ENCODE measurements at regions not wholly inside any gene's neighbourhood (a gene's known extent, or its start where the extent isn't known, plus 50 kb on each side); places are given as distances from the start of the nearest gene placed in this dataset.

GRCh38 chr12:75833268-75833667 lies 198.3 kb downstream of the PHLDA1 start:
- Histone ChIP-seq H3K27ac (replicated peaks) (no peak overlapping the region), H3K27me3 (ENCODE audit: insufficient read depth, poor library complexity, severe bottlenecking) (no peaks in the 10 kb centered on the region)
- TF ChIP-seq POLR2AphosphoS5 (IDR thresholded peaks at IDR 0.05; ENCODE audit: low read depth), result no peak
- TF ChIP-seq SPI1 (IDR thresholded peaks at IDR 0.05; ENCODE audit: borderline replicate concordance, low read depth), result no peak
- TF ChIP-seq CTCF (IDR thresholded peaks at IDR 0.05; ENCODE audit: insufficient read depth, low read length), result no peak
- TF ChIP-seq REST (IDR thresholded peaks at IDR 0.05; ENCODE audit: insufficient replicate concordance, low read depth), result no peak
- TF ChIP-seq GABPA (IDR thresholded peaks at IDR 0.05; ENCODE audit: low read depth), result no peak

GRCh38 chr12:75831402-75831801 lies 200.2 kb downstream of the PHLDA1 start:
- Histone ChIP-seq H3K27ac (replicated peaks) (no peak overlapping the region), H3K27me3 (ENCODE audit: insufficient read depth, poor library complexity, severe bottlenecking) (no peaks in the 10 kb centered on the region), H3K4me3 (replicated peaks; ENCODE audit: insufficient read depth, low read length) (no peak overlapping the region)
- no peak for DNase-seq (ENCODE audit: low read depth in 1 of 2, low spot score in 1 of 2)
- no peak for TF ChIP-seq SPI1 (IDR thresholded peaks at IDR 0.05; ENCODE audit: borderline replicate concordance, low read depth)
- no peak for TF ChIP-seq POLR2AphosphoS5 (IDR thresholded peaks at IDR 0.05; ENCODE audit: low read depth)
- TF ChIP-seq CTCF (IDR thresholded peaks at IDR 0.05; ENCODE audit: insufficient read depth, low read length), result no peak
- TF ChIP-seq GABPA (IDR thresholded peaks at IDR 0.05; ENCODE audit: low read depth), result no peak
- TF ChIP-seq REST (IDR thresholded peaks at IDR 0.05; ENCODE audit: insufficient replicate concordance, low read depth), result no peak

More at GRCh38 chr12:75833268-75833667, 198.3 kb downstream of the PHLDA1 start:
- H3K4me3 ChIP-seq (replicated peaks; ENCODE audit: insufficient read depth, low read length), result no peak overlapping the region
- DNase-seq (ENCODE audit: low read depth in 1 of 2, low spot score in 1 of 2), result no peak

GRCh38 chr12:75827061-75827460 lies 204.5 kb downstream of the PHLDA1 start:
- no peak for DNase-seq (ENCODE audit: low read depth in 1 of 2, low spot score in 1 of 2)
- Histone ChIP-seq H3K27ac (replicated peaks) (no peak overlapping the region), H3K4me3 (replicated peaks; ENCODE audit: insufficient read depth, low read length) (no peak overlapping the region), H3K27me3 (ENCODE audit: insufficient read depth, poor library complexity, severe bottlenecking) (no peaks in the 10 kb centered on the region)
- TF ChIP-seq POLR2AphosphoS5 (IDR thresholded peaks at IDR 0.05; ENCODE audit: low read depth), result no peak
- TF ChIP-seq REST (IDR thresholded peaks at IDR 0.05; ENCODE audit: insufficient replicate concordance, low read depth), result no peak
- TF ChIP-seq GABPA (IDR thresholded peaks at IDR 0.05; ENCODE audit: low read depth), result no peak
- no peak for TF ChIP-seq SPI1 (IDR thresholded peaks at IDR 0.05; ENCODE audit: borderline replicate concordance, low read depth)
- TF ChIP-seq CTCF (IDR thresholded peaks at IDR 0.05; ENCODE audit: insufficient read depth, low read length), result no peak
